Prostate gland (tissue), 2 donors: ENCODE measurements at regions not wholly inside any gene's neighbourhood (a gene's known extent, or its start where the extent isn't known, plus 50 kb on each side); places are given as distances from the start of the nearest gene placed in this dataset.
"Not testable (repeated sequence)": the region's sequence is repeated elsewhere in the genome, so short reads cannot be mapped to it uniquely, and the experiment has no call there.

Source experiments
- CTCF ChIP-seq, 4 experiments: fragments of 200-600 bp in 2 of 4; fragments of 450-650 bp in 2 of 4; sonication (generic) in 2 of 4; IDR thresholded peaks; 1 replicate in 3 of 4; 2 replicates in 1 of 4; pipeline ENCODE4 v1.5.1; 2016 to 2019; ENCODE audit warnings: antibody characterized with exemption in 4 of 4, mild to moderate bottlenecking in 2 of 4, moderate library complexity in 2 of 4
- POLR2A ChIP-seq: fragments of 450-650 bp; IDR thresholded peaks from one replicate; pipeline ENCODE4 v1.6.1; 2016; ENCODE audit warnings: antibody characterized with exemption, mild to moderate bottlenecking
- POLR2AphosphoS5 ChIP-seq: sonication (generic); formaldehyde crosslinking; IDR thresholded peaks from one replicate; pipeline ENCODE4 v1.6.1; 2017; ENCODE audit warnings: antibody characterized with exemption

GRCh38 chr11:87764075-87764474 is 411.2 kb downstream of the RAB38 start:
- not testable (repeated sequence) for TF ChIP-seq POLR2A; CTCF (IDR thresholded peaks at IDR 0.05); POLR2AphosphoS5
